Thymus (tissue), 11 donors: ENCODE measurements at regions not wholly inside any gene's neighbourhood (a gene's known extent, or its start where the extent isn't known, plus 50 kb on each side); places are given as distances from the start of the nearest gene placed in this dataset.
"Not testable (repeated sequence)": the region's sequence is repeated elsewhere in the genome, so short reads cannot be mapped to it uniquely, and the experiment has no call there.

Experiments
- DNase-seq, 9 donors: peaks; one replicate each; pipeline ENCODE4 v3.0.0-alpha.2; 2013; ENCODE audit warnings: low spot score in 9 of 9, low read depth in 6 of 9, missing footprints in 1 of 9
- H3K27ac ChIP-seq, 2 donors: one replicate each; pipeline ENCODE4 v1.5.1; 2013; ENCODE audit warnings: control low read depth in 1 of 2, low read depth in 1 of 2, low read length in 1 of 2, mild to moderate bottlenecking in 1 of 2, moderate library complexity in 1 of 2
- H3K27me3 ChIP-seq, 2 donors: one replicate each; pipeline ENCODE4 v1.5.1; 2013; ENCODE audit warnings: low read length in 1 of 2; ENCODE audit not compliant: control insufficient read depth in 2 of 2, insufficient read depth in 1 of 2
- H3K36me3 ChIP-seq, 2 donors: one replicate each; pipeline ENCODE4 v1.5.1; 2013; ENCODE audit warnings: low read length in 1 of 2, mild to moderate bottlenecking in 1 of 2, moderate library complexity in 1 of 2; ENCODE audit not compliant: control insufficient read depth in 2 of 2, insufficient read depth in 2 of 2
- H3K4me1 ChIP-seq, 2 donors: one replicate each; pipeline ENCODE4 v1.5.1; 2013; ENCODE audit warnings: low read length in 2 of 2; ENCODE audit not compliant: control insufficient read depth in 2 of 2, insufficient read depth in 2 of 2
- H3K4me3 ChIP-seq, 2 donors: one replicate each; pipeline ENCODE4 v1.5.1; 2013; ENCODE audit warnings: low read length in 2 of 2, control low read depth in 1 of 2, mild to moderate bottlenecking in 1 of 2
- H3K9me3 ChIP-seq, 2 donors: one replicate each; pipeline ENCODE4 v1.5.1; 2013; ENCODE audit warnings: low read length in 1 of 2, mild to moderate bottlenecking in 1 of 2; ENCODE audit not compliant: control insufficient read depth in 2 of 2, insufficient read depth in 1 of 2
- WGBS: extraction: QIAGEN DNeasy Blood & Tissue Kit; methylation state at CpG from one replicate; pipeline ENCODE4 v1.1.7; 2013; 5-methylcytosine and 5-hydroxymethylcytosine counted together
- donor health status: healthy.

DNA sequence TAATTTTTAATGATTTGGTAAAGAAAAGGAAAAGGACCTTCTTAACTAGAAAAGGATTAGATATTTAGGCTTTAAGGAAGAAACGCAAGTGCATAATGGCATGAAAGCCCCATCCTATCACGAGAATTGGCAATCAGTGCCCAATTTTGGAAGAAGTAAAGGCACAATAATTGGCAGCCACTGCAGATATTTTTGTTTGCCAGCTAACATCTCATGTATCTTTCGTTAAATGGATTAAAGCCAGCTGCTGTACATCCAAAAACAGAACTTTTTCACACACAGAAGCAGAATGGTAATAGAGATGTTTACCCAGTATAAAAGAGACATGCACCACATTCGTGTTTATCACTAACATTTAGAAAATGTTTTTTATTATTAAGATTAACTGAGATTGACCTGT lies 180.3 kb downstream of the C6orf118 start:
- no peaks in the 10 kb centered on the region for H3K36me3 ChIP-seq
- H3K9me3 ChIP-seq: no peaks in the 10 kb centered on the region
- no peak overlapping the region for H3K27ac ChIP-seq
- no peaks in the 10 kb centered on the region for H3K27me3 ChIP-seq
- no peaks in the 10 kb centered on the region for H3K4me1 ChIP-seq
- no peak overlapping the region for H3K4me3 ChIP-seq
- WGBS: 84% methylated on average over 4 of the region's 4 CpGs
- DNase-seq: no peak

DNA sequence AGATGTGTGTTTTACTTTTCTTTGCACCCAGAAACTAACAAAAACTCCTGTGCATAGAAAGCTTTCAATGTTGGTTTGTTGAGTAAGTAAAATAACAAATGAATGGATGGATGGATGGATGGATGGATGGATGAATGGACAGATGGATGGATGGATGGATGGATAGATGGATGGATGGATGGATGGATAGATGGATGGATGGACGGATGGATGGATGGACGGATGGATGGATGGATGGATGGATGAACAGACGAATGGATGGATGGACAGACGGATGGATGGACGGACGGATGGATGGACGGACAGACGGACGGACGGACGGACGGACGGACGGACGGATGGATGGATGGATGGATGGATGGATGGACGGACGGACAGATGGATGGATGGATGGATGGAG lies 181.7 kb downstream of the C6orf118 start:
- 62% methylated on average over 17 of the region's 17 CpGs for WGBS
- DNase-seq, H3K9me3 ChIP-seq, H3K4me1 ChIP-seq, H3K27me3 ChIP-seq, H3K36me3 ChIP-seq, H3K27ac ChIP-seq, H3K4me3 ChIP-seq: not testable (repeated sequence)

DNA sequence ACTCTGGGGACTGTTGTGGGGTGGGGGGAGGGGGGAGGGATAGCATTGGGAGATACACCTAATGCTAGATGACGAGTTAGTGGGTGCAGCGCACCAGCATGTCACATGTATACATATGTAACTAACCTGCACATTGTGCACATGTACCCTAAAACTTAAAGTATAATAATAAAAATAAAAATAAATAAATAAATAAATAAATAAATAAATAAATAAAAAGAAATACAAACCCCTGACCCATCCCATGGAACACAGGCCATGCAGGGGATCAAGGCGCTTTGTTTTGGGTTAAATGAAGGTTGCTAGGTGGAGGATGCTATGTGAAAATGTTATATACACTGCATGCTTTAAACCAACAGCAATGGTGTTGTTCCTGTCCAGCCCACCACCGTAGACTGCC lies 184.7 kb downstream of the C6orf118 start:
- H3K4me3 ChIP-seq, H3K27ac ChIP-seq, DNase-seq, H3K27me3 ChIP-seq, H3K4me1 ChIP-seq, H3K9me3 ChIP-seq, H3K36me3 ChIP-seq: not testable (repeated sequence)
- WGBS: 93% methylated on average over 2 of the region's 4 CpGs

DNA sequence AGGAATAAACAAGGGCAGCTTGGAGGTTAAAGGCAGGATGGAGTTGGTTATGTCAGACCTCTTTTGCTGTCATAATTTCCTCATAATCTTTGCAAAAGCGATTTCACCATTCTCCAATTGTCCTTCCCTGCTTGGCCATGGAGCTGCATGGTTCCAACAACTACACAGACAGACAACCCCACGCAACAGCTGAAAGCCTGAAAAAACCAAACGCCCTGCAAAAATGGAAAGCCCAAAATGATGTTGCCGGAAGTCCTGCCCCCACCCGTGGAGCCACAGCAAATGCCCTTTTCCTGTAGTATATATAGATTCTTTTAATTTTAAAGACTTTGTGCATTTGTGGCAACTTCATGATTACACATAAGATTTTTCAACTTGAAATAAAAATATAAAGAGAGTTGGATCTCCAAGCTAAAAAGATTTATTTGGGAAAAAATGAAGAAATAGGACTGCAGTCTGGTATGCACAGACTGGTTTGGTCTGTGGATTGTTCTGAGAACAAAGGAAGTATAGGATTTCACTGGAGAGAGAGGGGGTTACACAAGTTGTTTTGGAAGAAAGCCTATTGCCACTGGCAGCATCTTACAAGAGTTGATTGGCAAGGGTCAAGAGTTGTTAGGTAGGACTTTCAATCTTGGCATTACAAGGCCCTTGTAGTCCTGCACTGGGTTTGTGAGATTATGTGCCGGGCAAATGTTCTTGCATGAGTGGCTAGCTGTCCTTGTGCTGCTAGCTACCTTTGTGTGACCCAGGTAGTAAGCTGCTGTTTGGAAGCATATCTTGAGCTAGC lies 190.0 kb downstream of the C6orf118 start:
- Histone ChIP-seq H3K36me3 (no peaks in the 10 kb centered on the region), H3K4me1 (no peaks in the 10 kb centered on the region), H3K4me3 (no peak overlapping the region), H3K27ac (no peak overlapping the region), H3K27me3 (no peaks in the 10 kb centered on the region), H3K9me3 (peaks cover 1 to 7% of the 10 kb centered on the region in 2 donors)
- 76% methylated on average over 6 of the region's 6 CpGs for WGBS
- DNase-seq: no peak

DNA sequence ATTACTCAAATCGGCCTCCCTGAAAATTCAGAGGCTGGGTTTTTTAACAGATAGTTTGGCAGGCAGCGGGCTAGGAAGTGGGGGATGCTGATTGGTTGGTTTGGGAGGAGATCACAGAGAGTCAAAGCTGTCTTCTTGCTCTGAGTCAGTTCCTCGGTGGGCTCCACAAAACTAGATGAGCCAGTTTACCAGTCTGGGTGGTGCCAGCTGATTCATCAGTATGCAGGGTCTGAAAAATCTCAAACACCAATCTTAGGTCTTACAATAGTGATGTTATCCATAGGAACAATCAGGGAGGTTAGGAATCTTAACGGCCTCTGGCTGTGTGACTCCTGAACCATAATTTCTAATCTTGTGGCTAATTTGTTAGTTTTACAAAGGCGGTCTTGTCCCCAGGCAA lies 190.7 kb downstream of the C6orf118 start:
- Histone ChIP-seq H3K4me3 (no peak overlapping the region), H3K27ac (no peak overlapping the region), H3K27me3 (no peaks in the 10 kb centered on the region), H3K4me1 (no peaks in the 10 kb centered on the region), H3K9me3 (peaks cover 1 to 7% of the 10 kb centered on the region in 2 donors), H3K36me3 (no peaks in the 10 kb centered on the region)
- no peak for DNase-seq
- 88% methylated on average over 5 of the region's 5 CpGs for WGBS

DNA sequence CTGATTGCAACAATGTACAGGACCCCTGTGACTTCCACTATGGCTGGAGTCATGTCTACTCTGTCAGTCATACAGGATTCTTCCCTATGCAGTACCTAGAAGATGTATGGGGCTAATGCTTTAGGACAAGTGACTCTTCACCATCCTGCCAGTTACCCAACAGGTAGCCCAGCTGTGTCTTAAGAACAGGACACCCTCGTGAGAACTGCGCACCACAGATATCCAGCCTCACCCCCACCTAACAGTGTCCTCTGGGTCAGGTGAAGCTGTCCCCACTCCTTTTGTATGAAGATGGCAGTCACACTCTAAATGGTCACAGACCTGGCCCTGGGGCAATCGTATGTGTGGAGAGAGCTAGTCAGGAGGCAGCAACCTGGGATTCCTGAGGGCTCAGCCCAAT lies 191.6 kb downstream of the C6orf118 start:
- no peak overlapping the region for H3K4me3 ChIP-seq
- H3K36me3 ChIP-seq: no peaks in the 10 kb centered on the region
- H3K27me3 ChIP-seq: no peaks in the 10 kb centered on the region
- H3K27ac ChIP-seq: no peak overlapping the region
- 92% methylated on average over 3 of the region's 3 CpGs for WGBS
- H3K9me3 ChIP-seq: peaks cover 1 to 7% of the 10 kb centered on the region in 2 donors
- no peak for DNase-seq
- no peaks in the 10 kb centered on the region for H3K4me1 ChIP-seq

DNA sequence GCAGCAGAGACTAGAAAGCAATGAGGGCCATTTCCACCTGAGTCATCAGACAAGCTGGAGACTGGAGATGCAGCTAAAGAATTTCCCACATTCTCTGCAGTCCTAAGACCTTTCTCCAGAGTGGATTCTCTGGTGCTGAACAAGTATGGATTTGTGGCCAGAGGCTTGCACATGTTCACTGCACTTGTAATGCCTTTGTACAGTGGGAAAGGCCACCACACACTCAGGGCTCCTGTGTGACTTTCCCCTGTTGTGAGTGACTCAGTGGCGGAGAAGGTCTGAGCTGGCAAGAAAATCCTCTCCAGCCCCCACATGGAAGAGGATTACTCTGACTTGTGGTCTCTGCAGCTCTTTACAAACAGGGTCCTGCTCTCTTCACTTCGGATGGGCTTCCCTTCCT lies 192.3 kb downstream of the C6orf118 start:
- Histone ChIP-seq H3K9me3 (peaks cover 1 to 7% of the 10 kb centered on the region in 2 donors), H3K27me3 (no peaks in the 10 kb centered on the region), H3K4me1 (no peaks in the 10 kb centered on the region), H3K4me3 (no peak overlapping the region), H3K36me3 (no peaks in the 10 kb centered on the region), H3K27ac (no peak overlapping the region)
- DNase-seq: no peak
- WGBS: 89% methylated on average over 2 of the region's 2 CpGs

DNA sequence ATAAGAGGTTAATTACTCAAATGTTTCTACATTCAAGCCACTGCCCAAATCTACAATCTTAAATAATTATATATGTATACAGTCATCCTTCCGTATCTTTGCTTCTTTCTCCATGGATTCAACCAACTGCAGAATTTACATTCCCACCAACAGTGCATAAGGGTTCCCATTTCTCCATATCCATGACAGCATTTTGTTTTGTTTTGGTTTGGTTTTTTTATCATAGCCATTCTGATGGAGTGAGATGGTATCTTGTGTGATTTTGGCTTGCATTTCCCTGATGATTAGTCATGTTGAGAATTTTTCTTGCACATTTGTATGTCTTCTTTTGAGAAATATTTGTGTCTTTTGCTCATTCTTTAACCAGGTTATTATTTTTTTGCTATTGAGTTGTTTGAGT lies 198.5 kb downstream of the C6orf118 start:
- 96% methylated on average over 1 of the region's 1 CpG for WGBS
- Histone ChIP-seq H3K27ac (no peak overlapping the region), H3K27me3 (no peaks in the 10 kb centered on the region), H3K9me3 (no peaks in the 10 kb centered on the region), H3K4me3 (no peak overlapping the region), H3K36me3 (no peaks in the 10 kb centered on the region), H3K4me1 (no peaks in the 10 kb centered on the region)
- no peak for DNase-seq

DNA sequence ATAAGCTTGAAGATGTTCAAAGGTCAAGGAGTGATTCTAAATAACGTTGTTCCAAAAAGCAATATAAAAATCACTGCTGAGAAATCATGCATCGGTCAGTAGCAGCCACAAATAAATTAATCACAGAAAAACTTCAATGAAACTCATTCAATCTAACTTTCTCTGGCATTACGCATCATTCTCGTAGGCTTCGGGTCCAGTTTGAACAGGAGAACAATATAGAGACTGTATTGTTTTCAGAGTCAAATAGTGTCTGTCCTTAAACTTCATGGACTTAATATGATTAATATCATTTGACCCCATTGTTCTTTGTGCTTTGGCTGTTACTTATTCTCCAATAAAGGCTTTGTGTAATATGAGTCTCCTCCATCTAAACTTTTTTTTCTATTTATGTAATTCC lies 200.4 kb downstream of the C6orf118 start:
- H3K4me3 ChIP-seq: no peak overlapping the region
- H3K27ac ChIP-seq: no peak overlapping the region
- no peak for DNase-seq
- no peaks in the 10 kb centered on the region for H3K36me3 ChIP-seq
- no peaks in the 10 kb centered on the region for H3K27me3 ChIP-seq
- H3K9me3 ChIP-seq: no peaks in the 10 kb centered on the region
- no peaks in the 10 kb centered on the region for H3K4me1 ChIP-seq
- 94% methylated on average over 5 of the region's 5 CpGs for WGBS
